ENCODE measurements at regions not wholly inside any gene's neighbourhood (a gene's known extent, or its start where the extent isn't known, plus 50 kb on each side); places are given as distances from the start of the nearest gene placed in this dataset.

DNA sequence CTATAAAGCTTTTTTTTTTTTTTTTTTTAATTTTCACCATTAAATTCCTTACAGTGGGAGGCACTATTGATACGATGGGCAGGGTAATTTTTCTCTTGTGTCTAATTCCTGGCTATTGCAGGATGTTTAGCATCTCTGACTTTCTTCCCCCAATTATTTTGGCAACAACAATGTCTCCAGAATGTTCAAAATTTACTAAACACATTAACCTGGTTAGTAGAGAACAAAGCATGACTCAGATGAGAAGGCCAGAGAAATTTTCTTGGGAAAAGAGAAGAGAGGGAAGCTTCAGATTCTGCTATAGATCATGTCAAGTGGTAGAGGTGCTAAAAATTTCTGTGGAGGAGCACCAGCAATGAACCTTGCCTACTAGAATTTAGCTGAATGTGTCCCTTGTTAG lies 171.5 kb upstream of the PRICKLE1 start:
- WGBS, 2 donors = 64 to 85% methylated on average over 1 of the region's 1 CpG
- Histone ChIP-seq H3K27ac (no peak overlapping the region), H3K36me3 (no peaks in the 10 kb centered on the region), H3K27me3 (no peaks in the 10 kb centered on the region), H3K9me3 (no peaks in the 10 kb centered on the region), H3K4me1 (peaks cover 0 to 33% (median 22%) of the 10 kb centered on the region in 4 donors), H3K4me3 (no peak overlapping the region)
- intact Hi-C loops (cut with DNase I) = no loop called here
- TF ChIP-seq, protein P1, sequence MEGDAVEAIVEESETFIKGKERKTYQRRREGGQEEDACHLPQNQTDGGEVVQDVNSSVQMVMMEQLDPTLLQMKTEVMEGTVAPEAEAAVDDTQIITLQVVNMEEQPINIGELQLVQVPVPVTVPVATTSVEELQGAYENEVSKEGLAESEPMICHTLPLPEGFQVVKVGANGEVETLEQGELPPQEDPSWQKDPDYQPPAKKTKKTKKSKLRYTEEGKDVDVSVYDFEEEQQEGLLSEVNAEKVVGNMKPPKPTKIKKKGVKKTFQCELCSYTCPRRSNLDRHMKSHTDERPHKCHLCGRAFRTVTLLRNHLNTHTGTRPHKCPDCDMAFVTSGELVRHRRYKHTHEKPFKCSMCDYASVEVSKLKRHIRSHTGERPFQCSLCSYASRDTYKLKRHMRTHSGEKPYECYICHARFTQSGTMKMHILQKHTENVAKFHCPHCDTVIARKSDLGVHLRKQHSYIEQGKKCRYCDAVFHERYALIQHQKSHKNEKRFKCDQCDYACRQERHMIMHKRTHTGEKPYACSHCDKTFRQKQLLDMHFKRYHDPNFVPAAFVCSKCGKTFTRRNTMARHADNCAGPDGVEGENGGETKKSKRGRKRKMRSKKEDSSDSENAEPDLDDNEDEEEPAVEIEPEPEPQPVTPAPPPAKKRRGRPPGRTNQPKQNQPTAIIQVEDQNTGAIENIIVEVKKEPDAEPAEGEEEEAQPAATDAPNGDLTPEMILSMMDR (IDR thresholded peaks at IDR 0.05) = no peak
- TF ChIP-seq POLR2A (IDR thresholded peaks at IDR 0.05) (no peak), EP300 (IDR thresholded peaks at IDR 0.05) (no peak), POLR2AphosphoS5 (IDR thresholded peaks at IDR 0.05) (no peak)
- no peak for DNase-seq

DNA sequence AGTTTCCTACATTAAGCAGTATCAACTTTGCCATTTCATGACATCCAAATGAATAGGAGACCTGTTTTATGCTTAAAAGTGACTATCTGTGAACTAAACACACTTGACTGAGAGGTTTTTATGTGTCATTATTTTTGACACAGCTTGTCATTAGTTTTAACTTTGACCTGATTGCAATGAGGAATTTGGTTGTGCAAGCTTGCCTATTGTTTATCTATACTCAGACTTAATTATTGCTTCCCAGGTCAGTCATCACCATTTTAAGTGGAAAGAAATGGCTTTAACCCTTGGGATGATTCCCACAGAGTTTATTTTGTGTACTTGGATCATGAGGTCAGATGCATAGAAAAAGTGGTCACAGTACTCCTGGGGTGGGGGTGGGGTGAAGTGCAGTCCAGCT lies 171.0 kb upstream of the PRICKLE1 start:
- Histone ChIP-seq H3K4me3 (no peak overlapping the region), H3K4me1 (peaks cover 0 to 33% (median 22%) of the 10 kb centered on the region in 4 donors), H3K36me3 (no peaks in the 10 kb centered on the region), H3K9me3 (no peaks in the 10 kb centered on the region), H3K27me3 (no peaks in the 10 kb centered on the region), H3K27ac (peak overlapping the region in 1 of 4 donors; percentile 16)
- TF ChIP-seq POLR2A (IDR thresholded peaks at IDR 0.05) (no peak), POLR2AphosphoS5 (IDR thresholded peaks at IDR 0.05) (no peak), EP300 (IDR thresholded peaks at IDR 0.05) (no peak)
- TF ChIP-seq, protein P1 (IDR thresholded peaks at IDR 0.05) = no peak
- DNase-seq = no peak
- intact Hi-C loops (cut with DNase I) = no loop called here

DNA sequence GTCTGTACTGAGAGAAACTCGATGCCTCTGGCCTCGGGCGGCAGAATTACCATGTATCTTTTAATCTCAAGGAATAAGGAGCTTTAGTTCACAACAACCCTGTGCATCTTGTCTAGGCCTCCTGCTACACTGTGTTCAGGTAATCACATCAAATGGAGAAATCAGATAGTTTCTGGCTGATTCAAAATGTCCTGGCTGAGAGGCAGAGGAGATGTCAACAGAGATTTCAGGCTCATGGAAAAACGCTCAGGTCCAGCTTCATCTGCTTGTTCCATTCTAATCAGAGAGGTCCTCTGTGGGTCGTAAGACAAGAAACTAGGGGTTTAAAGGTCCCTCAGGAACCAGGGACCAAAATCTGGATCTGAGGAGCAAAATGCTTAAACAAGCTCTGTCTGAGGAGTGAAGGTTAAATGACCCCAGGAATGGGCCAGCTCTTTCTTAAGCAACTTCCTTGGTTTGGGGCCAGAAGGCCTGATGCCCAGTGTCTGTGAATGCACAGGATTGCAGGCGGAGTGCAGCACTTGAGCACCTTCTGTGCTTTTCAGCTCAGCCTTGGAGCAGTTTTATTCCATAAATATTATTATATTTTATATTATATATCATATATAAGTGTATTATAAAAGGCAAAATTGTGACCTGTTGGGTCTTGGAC lies 170.2 kb upstream of the PRICKLE1 start:
- peak; percentile 91 for DNase-seq
- intact Hi-C loops (cut with DNase I) = no loop called here
- Histone ChIP-seq H3K4me1 (peaks cover 0 to 33% (median 22%) of the 10 kb centered on the region in 4 donors), H3K27me3 (no peaks in the 10 kb centered on the region), H3K4me3 (no peak overlapping the region), H3K36me3 (no peaks in the 10 kb centered on the region), H3K9me3 (no peaks in the 10 kb centered on the region), H3K27ac (peak overlapping the region in 3 of 4 donors; percentile 25 to 68 (median 43))
- 81 to 82% methylated on average over 6 of the region's 6 CpGs for WGBS, 2 donors
- TF ChIP-seq EP300 (IDR thresholded peaks at IDR 0.05) (no peak), POLR2AphosphoS5 (IDR thresholded peaks at IDR 0.05) (peak in 3 of 4 donors; percentile 31 to 67 (median 41)), POLR2A (IDR thresholded peaks at IDR 0.05) (no peak)
- TF ChIP-seq, protein P1 (IDR thresholded peaks at IDR 0.05) = no peak

DNA sequence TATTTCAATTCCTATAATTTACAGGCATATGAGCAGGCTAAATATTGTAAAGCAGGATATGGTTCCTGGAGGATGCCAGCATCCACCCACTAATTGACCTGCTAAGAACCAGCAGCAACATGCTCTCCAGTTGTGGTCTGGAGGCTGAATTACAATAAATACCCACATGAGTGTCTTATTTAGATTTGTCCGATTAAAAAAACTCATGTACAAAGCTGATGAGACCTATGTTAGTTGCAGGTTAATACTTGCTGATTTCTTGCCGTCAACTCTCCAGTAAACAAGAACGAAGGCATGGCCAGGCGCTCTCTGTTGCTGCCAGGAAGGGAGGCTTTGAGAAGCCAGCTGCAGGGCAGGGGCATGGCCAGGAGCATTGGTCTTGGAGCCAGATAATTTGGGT lies 169.3 kb upstream of the PRICKLE1 start:
- H3K27ac ChIP-seq = no peak overlapping the region
- no peak overlapping the region for H3K4me3 ChIP-seq
- intact Hi-C loops (cut with DNase I) = no loop called here
- no peaks in the 10 kb centered on the region for H3K36me3 ChIP-seq
- peaks cover 0 to 33% (median 22%) of the 10 kb centered on the region in 4 donors for H3K4me1 ChIP-seq
- TF ChIP-seq POLR2AphosphoS5 (IDR thresholded peaks at IDR 0.05) (no peak), POLR2A (IDR thresholded peaks at IDR 0.05) (no peak), EP300 (IDR thresholded peaks at IDR 0.05) (no peak)
- TF ChIP-seq, protein P1 (IDR thresholded peaks at IDR 0.05) = no peak
- 89 to 92% methylated on average over 4 of the region's 4 CpGs for WGBS, 2 donors
- H3K9me3 ChIP-seq = no peaks in the 10 kb centered on the region
- no peaks in the 10 kb centered on the region for H3K27me3 ChIP-seq
- DNase-seq = no peak
